Testis (tissue), 2 donors: ENCODE measurements at regions not wholly inside any gene's neighbourhood (a gene's known extent, or its start where the extent isn't known, plus 50 kb on each side); places are given as distances from the start of the nearest gene placed in this dataset.

ENCODE experiments used
- DNase-seq: peaks from one replicate; pipeline ENCODE4 v3.0.0-alpha.2; 2019
- H3K27ac ChIP-seq, 2 donors: fragments of 200-600 bp; sonication (generic); one replicate each; pipeline ENCODE4 v1.5.1; 2019
- H3K27me3 ChIP-seq: fragments of 200-600 bp; sonication (generic); one replicate; pipeline ENCODE4 v1.5.1; 2019
- H3K36me3 ChIP-seq: fragments of 200-600 bp; sonication (generic); one replicate; pipeline ENCODE4 v1.5.1; 2017; ENCODE audit warnings: low read depth; ENCODE audit errors: missing control alignments
- H3K4me1 ChIP-seq: fragments of 200-600 bp; sonication (generic); one replicate; pipeline ENCODE4 v1.5.1; 2019
- H3K4me3 ChIP-seq, 2 donors: fragments of 200-600 bp; sonication (generic); one replicate each; pipeline ENCODE4 v1.5.1; 2017 to 2019
- H3K9me3 ChIP-seq: fragments of 200-600 bp; sonication (generic); one replicate; pipeline ENCODE4 v1.5.1; 2017
- CTCF ChIP-seq, 3 experiments: fragments of 450-650 bp in 2 of 3; fragments of 200-600 bp in 1 of 3; sonication (generic) in 1 of 3; IDR thresholded peaks; one replicate each; pipeline ENCODE4 v1.5.1; 2016 to 2019; ENCODE audit warnings: antibody characterized with exemption in 3 of 3, mild to moderate bottlenecking in 2 of 3, moderate library complexity in 1 of 3
- POLR2A ChIP-seq: fragments of 450-650 bp; IDR thresholded peaks from one replicate; pipeline ENCODE4 v1.6.1; 2017; ENCODE audit warnings: antibody characterized with exemption, mild to moderate bottlenecking, moderate library complexity
- WGBS, 2 donors: methylation state at CpG; one replicate each; pipeline ENCODE4 v1.1.5; 2018; 5-methylcytosine and 5-hydroxymethylcytosine counted together
- intact Hi-C: fragments of 100-400 bp; cut with DNase I; formaldehyde crosslinking; loops from one replicate; pipeline ENCODE4 v1.15.1; 2023; ENCODE audit warnings: low total_unique reads

- 93 to 95% methylated on average over 6 of the region's 6 CpGs for WGBS, 2 donors
- Histone ChIP-seq H3K9me3 (no peaks in the 10 kb centered on the region), H3K27me3 (no peaks in the 10 kb centered on the region), H3K36me3 (no peaks in the 10 kb centered on the region), H3K4me1 (no peaks in the 10 kb centered on the region), H3K27ac (no peak overlapping the region), H3K4me3 (no peak overlapping the region)
- TF ChIP-seq POLR2A (no peak), CTCF (IDR thresholded peaks at IDR 0.05) (no peak)
- DNase-seq, result no peak
- intact Hi-C loops, result no loop called here
Observed at GRCh38 chr10:15462253-15462897, 91.3 kb upstream of the FAM171A1 start.

GRCh38 chr10:15461353-15462108, 90.4 kb upstream of the FAM171A1 start:
- no peaks in the 10 kb centered on the region for H3K9me3 ChIP-seq
- WGBS, 2 donors, result 48 to 64% methylated on average over 9 of the region's 9 CpGs
- H3K4me1 ChIP-seq, result no peaks in the 10 kb centered on the region
- TF ChIP-seq POLR2A (no peak), CTCF (IDR thresholded peaks at IDR 0.05) (no peak)
- H3K4me3 ChIP-seq, result no peak overlapping the region
- H3K27me3 ChIP-seq, result no peaks in the 10 kb centered on the region
- intact Hi-C loops, result no loop called here
- H3K27ac ChIP-seq, result no peak overlapping the region
- H3K36me3 ChIP-seq, result no peaks in the 10 kb centered on the region
- DNase-seq, result no peak

- Histone ChIP-seq H3K9me3 (no peaks in the 10 kb centered on the region), H3K27ac (no peak overlapping the region), H3K27me3 (no peaks in the 10 kb centered on the region), H3K36me3 (no peaks in the 10 kb centered on the region), H3K4me3 (no peak overlapping the region), H3K4me1 (no peaks in the 10 kb centered on the region)
- DNase-seq, result no peak
- intact Hi-C loops, result no loop called here
- TF ChIP-seq CTCF (IDR thresholded peaks at IDR 0.05) (no peak), POLR2A (no peak)
- 87 to 88% methylated on average over 3 of the region's 3 CpGs for WGBS, 2 donors
Observed at GRCh38 chr10:15460661-15461060, 89.6 kb upstream of the FAM171A1 start.

- intact Hi-C loops, result no loop called here
- TF ChIP-seq POLR2A, result no peak
- TF ChIP-seq CTCF (IDR thresholded peaks at IDR 0.05), result no peak
- H3K27me3 ChIP-seq, result no peaks in the 10 kb centered on the region
- no peak for DNase-seq
- 84 to 94% methylated on average over 1 of the region's 1 CpG for WGBS, 2 donors
- no peaks in the 10 kb centered on the region for H3K9me3 ChIP-seq
- no peaks in the 10 kb centered on the region for H3K36me3 ChIP-seq
- H3K4me1 ChIP-seq, result no peaks in the 10 kb centered on the region
- no peak overlapping the region for H3K4me3 ChIP-seq
- no peak overlapping the region for H3K27ac ChIP-seq
Observed at GRCh38 chr10:15459218-15459617, 88.1 kb upstream of the FAM171A1 start.
